GM10266 (cell line): ENCODE measurements at regions not wholly inside any gene's neighbourhood (a gene's known extent, or its start where the extent isn't known, plus 50 kb on each side); places are given as distances from the start of the nearest gene placed in this dataset.

Experiments
- DNase-seq: peaks from one replicate; pipeline ENCODE4 v3.0.0; 2012; ENCODE audit errors: extremely low spot score
- CTCF ChIP-seq: IDR thresholded peaks from 2 replicates; pipeline ENCODE4 v1.5.1; 2012; ENCODE audit warnings: mild to moderate bottlenecking, low read depth; ENCODE audit not compliant: control insufficient read depth, insufficient read depth; ENCODE audit errors: missing control alignments

- no peak for DNase-seq
- TF ChIP-seq CTCF: no peak
Observed at GRCh38 chr19:28425046-28425931, 787.7 kb downstream of the UQCRFS1 start.

- TF ChIP-seq CTCF: no peak
- DNase-seq: no peak
Observed at GRCh38 chr19:28424662-28425045, 788.3 kb downstream of the UQCRFS1 start.

- TF ChIP-seq CTCF: no peak
- no peak for DNase-seq
Observed at GRCh38 chr19:28424077-28424476, 788.9 kb downstream of the UQCRFS1 start.

- TF ChIP-seq CTCF: no peak
- no peak for DNase-seq
Observed at GRCh38 chr19:28422791-28423650, 789.9 kb downstream of the UQCRFS1 start.

GRCh38 chr19:28422046-28422445 is 790.9 kb downstream of the UQCRFS1 start:
- DNase-seq: no peak
- no peak for TF ChIP-seq CTCF

GRCh38 chr19:28420811-28421550 is 792.0 kb downstream of the UQCRFS1 start:
- no peak for DNase-seq

More at GRCh38 chr19:28420811-28421550, 792.0 kb downstream of the UQCRFS1 start:
- no peak for TF ChIP-seq CTCF
